Activated CD8-positive, alpha-beta memory T cell treated with anti-CD3 and anti-CD28 coated beads, Interleukin-2, amount 50 U/mL, for 24 hours (primary cell): ENCODE measurements at regions not wholly inside any gene's neighbourhood (a gene's known extent, or its start where the extent isn't known, plus 50 kb on each side); places are given as distances from the start of the nearest gene placed in this dataset.

Source experiments
- DNase-seq: peaks from one replicate; pipeline ENCODE4 v3.0.0-alpha.2; 2020; ENCODE audit errors: extremely low read depth

DNA sequence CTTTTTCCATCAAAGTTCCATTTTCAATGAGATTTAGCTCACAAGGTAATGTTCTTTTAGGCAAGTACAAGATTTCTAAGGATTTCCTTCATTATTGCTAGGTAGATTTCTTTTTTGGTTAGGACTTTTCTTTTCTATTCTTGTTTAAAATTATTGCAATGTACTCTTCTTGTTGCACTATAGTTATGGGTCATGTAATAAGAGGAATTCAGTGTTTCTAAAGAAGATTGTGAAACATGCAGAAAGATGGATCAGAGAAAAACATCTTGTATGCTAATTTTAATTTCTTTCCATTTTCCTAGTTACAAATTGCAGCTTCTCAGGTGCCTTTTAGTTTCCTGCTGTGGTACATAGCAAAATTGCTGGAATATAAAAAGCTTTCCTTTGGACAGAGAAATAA, 56.1 kb downstream of the BTG1 start:
- no peak for DNase-seq

DNA sequence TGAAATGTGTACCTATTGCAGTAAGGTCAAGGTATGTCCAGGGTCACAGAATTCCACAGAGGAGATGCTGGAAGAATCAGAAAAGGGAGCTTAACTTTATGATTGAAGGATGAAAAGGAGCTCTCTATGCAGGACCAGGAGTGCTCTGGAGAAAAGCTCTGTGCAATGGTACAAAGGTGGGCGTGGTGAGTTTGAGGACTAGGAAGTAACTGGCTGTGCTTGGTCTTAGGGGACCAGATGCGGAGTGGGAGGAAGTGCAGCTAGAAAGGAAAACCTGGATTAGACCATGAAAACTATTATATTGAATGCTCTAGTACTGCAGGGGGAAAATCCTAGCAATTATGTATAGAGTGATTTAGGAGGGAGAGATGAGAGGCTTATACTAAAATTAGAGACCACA, 56.8 kb downstream of the BTG1 start:
- no peak for DNase-seq

DNA sequence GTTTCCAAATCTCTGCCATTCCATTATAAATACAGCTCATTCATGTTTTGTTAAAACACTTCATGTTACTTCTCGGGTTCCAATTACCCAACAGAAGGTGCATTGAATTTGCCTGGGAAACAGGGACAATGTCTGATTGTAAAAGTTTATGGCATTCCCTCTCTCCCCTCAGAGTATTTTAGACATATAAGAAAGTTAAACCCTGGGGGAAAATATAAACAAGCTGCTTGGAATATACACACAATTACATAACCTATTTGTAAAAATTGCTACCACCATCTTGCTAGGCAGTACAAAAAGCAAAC, 60.0 kb downstream of the BTG1 start:
- DNase-seq: no peak

DNA sequence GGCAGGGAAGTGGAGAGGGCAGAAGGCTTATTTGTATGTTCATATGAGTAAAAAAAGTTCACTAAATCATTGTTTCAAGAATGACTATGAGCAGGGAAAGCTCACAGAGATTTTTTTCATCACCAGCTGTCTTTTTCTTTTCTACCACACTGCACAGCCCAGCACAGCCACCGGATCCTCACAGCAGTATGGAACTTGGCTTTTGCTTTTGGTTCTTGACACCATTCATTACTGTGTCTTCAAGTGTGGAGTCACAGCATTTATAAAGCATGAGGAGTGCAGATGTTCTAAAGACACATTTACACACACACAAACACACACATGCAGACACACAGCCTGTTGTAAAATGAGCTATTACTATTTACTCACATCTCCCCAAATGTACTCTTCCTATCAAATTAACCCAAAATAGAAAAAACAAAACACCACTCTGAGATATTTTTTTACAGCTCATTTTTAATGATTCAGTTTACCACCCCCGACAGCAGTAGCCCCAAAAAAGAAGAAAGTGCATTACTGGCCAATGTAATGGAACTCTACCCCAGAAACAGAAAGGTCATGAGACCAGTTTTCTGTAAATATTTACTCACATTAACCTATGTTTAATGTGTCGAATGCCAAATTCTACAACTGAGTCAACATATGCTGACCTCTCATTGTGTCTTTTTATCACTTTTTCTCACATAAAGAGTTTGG, 60.5 kb downstream of the BTG1 start:
- no peak for DNase-seq

DNA sequence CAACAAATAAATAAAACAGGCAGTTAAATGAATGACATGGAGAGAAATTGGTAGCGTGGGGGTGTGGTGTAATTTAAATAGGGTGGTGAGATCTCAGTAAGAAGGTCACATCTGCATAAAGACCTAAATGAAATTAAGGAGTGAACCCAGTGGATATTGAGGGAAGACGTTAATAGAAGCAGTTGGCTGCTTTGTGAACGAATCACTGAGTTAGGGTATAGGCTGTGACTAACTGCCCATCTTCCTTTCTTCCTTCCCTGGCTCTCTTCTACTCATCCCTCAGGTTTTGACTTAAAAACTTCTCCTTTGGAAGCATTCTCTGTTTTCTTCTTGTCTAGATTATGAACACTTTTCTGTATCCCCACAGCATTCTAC, 64.7 kb downstream of the BTG1 start:
- DNase-seq: no peak

DNA sequence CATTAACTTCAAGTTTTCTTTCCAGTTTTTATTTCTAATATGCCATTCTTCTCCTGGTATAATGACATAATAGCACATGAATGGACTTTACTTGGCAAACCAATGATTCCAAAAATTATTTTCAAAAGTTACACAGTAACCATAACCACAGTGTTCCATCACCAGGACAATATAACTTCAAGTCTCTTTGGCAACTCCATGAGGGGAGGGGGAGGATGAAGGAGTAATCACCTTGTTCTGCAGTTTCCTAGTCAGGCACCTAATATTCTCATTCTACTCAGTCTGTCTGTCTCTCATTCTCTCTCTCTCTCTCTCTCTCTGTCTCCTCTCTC, 66.6 kb downstream of the BTG1 start:
- DNase-seq: no peak

DNA sequence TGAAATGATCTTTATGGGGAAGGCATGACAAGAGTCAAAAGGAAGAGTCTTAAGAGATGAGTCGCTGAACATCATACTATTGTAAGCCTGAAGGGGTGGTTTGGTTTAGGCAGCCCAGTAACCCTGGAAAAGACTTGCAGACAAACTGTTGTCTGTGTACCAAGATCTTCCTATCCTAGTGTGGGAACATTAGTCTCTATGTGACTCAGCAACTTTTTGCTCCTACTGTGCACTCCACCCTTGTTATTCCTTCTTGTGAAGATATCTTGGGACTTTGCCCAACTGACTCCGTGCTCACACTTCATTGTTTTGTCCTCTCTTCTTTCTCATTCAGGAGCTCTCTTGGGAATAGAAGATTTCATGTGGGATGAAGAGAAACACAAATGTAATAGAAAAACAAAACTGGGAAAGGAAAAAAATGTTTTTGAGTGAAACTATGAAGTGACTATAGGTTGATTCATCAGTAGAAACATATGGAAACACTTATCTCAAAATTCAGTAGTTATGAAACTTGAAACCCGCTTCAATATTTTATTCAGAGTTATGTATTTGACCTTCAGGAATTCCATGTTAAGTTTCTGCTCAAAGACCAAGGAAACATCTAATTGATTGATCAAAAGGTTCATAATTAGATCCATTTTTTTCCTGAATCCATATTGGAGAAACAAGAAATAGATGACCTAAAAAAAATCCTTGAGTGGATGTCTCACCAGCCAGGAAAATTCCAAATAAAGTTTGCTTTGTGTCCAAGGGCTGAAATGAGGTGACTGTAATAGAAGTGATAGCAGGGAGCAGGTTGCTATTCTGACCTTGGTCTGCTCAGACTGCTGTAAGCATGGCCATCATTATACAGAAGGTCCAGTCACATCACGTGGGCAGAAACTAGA, 67.2 kb downstream of the BTG1 start:
- no peak for DNase-seq

DNA sequence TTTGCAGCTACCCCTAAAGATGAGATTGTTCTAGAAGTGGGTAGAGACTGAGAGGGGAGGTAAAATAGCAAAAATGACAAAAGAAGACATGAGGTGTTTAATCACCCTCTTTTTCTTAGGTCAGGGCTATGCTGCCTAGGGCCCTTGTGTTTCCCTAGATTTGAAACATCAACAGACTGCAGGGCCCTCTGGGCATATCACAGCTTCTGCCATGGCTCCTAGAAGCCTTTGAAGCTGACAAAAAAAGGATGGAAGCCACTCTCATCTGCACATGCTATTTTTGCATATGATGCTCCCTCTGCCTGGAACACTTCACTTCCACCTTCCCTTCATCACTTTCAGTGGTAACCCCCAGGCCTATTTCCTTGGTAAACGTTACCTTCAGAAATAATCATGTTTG, 68.1 kb downstream of the BTG1 start:
- DNase-seq: no peak

DNA sequence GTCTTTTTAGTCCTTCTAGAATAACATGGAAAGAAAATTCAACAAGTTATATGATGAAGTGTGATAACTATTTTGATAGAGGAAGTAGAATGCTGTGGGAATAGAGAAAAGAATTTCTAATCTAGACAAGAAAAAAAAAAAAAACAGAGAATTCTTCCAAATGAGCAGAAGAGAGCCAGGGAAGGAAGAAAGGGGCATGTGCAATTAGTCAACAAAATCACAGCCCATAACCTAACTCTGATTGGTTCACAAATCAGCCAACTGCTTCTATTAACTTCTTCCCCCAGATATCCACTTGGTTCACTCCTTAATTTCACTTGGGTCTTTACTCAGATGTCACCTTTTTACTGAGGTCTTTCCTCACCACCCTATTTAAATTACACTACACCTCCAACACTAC, 69.5 kb downstream of the BTG1 start:
- DNase-seq: no peak

DNA sequence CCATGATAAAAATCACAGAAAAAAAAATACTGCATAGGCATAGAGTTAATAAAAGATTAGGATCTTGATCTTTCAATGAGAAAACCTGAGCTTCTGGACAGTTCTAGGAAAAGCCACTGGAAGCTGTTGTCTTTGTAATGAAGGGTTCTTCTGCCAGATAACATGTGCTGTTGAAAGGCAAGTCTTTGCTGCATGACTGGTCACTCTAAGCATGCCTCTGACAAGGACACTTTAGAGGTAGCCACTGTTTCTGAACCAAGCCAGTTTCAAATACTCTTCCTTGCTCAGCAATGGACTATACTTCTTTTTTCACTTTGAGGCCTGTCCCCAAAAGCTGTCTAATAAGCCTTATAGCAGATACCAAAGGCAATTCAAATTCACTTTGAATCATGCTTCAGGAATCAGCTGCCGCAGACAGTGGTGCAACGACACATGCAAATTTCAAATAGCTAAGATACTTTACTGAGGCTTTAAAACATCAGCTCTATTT, 70.2 kb downstream of the BTG1 start:
- no peak for DNase-seq

DNA sequence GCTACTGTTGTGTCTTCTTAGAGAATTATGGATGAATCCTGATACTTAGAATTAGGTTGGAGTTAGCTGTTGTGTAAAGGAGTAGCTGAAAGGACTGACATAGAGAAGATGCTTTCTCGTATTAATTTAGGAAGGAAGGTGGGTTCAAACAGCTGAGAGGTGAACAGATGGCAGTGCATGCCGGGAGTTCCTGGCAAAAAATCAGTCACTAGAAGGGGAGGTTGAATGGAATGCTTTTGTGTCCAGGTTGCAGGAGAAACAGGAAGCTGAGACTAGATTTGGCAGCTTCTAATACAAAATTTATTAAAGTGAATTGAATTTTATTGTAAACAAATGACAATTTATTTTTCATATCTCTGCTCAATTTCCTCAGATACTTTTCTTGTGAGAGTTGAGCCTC, 70.8 kb downstream of the BTG1 start:
- DNase-seq: no peak

DNA sequence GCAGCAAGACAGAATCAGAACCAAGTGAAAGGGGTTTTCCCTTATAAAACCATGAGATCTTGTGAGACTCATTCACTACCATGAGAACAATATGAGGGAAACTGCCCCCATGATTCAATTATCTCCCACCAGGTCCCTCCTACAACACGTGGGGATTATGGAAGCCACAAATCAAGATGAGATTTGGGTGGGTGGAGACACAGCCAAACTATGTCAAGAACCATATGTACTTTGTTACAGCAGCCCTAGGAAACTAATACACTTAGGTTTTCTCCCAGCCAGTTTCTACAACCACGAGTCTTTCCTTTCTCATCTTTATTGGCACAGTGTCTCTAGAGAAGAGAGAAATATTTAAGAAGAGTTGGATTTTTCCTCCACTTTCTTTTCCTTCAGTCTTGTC, 72.6 kb downstream of the BTG1 start:
- DNase-seq: no peak

DNA sequence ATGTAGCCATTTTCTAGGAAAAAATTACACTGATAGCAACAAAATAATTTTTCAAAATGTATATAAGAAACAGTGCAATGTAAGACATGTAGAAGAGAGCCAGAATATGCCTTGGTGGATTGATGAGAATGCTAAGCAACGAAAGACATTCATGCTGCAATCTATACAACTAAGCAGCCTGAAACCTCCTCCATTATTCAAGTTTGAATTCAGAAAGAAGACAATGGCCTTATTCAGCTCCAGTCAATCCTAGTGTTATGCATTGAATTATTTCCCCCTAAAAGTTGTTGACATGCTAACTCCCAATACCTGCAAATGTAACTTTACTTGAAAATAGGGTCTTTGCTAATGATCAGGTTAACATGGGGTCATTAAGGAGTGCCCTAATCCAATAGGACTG, 73.5 kb downstream of the BTG1 start:
- no peak for DNase-seq

DNA sequence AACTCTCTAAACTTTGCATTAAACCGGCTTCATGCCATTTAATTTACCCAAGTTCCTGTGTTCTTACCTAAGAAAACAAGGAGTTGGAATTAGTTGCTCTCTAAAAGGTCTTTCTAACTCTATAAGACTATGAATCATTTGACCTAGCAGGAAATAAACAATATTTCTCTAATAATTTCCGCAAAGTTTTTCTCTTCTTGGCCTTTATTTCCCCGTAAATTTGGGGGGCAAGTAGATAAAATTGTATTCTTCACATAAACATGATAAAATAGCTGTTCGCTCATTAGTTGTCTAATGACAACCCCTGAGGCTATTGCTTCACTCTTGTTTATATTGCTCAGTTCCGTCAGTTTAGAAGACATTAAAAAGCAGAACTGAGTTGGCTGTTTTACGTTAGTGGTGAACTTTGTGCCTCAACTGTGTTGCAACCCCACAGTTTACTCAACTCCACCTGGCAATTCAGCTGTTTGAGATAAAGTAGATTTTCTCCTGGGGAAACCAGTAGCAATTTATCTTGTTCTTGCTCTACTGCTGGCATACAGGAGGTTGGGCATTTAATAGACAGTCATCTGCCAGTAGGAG, 74.7 kb downstream of the BTG1 start:
- DNase-seq: no peak

DNA sequence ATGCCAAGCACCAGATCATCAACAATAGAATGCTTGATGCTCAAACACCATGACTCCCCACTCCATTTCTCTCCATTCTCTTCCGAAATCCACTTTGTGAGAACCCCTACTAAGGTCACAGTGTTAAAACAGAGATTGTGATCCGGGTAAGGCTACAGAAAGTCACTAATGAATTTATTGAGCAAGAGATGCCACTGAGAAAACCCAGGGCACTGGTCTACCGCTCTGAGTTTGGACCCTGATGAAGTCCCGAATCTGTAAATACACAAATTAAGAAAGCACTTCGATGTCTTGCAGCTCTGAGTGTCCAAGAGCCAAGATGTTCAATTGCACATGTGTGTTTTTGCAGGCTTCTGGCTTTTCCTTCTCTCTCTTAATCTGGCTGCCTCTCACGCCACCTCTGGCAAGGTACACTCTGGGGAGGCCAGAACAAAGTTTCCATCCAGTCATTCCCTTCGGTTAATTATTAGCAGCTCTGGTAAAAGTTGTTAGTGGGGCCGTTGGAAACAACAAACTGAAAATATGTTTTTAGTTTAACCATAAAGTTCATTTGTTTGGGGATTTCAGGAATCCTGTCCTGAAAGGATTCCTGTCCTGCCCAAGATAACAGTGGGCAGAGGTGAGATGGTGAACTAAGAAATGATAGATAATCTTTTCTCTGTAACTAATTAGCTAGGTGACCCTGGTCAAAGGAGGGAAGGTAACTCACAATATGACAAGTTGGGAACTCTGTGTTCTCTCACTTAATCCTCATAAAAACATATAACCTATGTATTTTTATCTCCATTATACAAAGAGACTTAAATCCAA, 75.4 kb downstream of the BTG1 start:
- no peak for DNase-seq

DNA sequence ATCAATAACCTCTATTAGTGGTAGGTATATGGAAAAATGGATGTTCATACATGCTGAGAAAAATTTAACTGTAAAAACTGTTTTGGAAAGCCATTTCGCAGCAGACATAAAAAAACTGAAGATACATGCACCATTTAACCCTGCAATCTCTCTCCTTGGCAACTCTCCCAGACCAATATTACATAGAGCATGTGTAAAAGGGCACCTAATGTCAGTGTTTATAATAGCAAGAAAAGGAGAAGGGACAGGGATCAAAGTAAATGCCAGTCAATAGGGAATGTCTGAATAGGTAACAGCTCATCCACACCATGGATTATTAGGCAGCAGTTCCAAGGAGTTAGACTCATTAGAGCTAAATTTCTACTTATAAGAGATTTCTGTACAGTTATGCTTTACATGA, 77.2 kb downstream of the BTG1 start:
- no peak for DNase-seq

DNA sequence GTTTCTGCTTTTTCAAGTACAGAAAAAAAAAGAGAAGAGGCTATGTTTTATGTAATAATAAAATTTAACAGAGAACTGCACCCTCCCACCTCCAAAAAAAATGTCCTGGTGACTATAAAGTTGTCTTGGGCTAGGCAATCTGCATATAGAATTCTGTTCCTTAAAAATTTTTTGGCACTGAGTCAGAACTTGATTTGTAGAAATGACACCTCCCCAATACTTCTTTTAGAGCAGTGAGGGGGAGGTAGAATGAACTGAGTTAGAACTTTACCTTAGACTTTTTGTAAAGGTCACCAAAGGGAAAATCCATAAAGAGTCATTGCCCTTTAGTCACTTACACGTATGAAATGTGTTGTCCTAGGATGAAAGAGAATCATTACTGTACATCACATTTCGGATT, 80.0 kb downstream of the BTG1 start:
- no peak for DNase-seq

DNA sequence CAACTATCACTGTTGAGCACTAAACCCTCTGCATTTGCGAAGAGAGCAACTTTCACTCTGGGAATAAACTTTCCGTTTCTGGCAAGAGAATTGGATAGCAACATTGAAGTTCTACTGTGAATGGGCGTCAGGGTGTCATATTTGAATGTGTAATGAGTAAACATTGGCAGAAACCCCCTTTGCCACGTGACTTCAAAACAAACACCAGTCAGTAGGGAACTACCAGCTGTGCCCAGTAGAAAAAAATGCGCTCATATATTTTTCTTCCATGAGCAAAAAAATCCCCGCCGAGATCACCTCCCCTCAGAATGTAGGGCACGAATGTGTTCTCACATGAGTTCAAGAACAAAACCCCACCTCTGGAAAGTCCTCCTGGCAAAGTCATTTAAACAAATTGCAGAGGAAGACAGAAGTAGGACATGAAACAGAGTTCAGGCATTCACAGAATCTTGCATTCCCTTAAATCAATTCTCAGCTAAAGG, 80.6 kb downstream of the BTG1 start:
- no peak for DNase-seq

DNA sequence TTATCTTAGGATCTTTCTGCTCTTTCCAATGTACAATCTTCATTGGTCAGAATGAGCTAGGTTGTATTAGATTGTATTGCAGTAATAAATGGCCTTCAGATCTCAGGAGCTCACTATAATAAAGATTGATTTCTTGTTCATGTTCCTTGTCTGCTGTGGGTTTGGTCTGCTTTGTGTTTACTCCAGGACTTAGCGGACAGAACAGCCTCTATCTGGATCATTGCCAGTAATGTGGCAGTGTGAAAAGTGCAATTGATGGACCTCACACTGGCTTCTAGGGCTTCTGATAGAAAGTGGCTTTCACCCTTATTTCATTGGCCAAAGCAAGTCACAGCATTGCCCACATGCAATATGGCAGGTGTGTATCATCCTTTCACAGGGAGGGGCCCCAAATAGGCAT, 81.2 kb downstream of the BTG1 start:
- DNase-seq: no peak

DNA sequence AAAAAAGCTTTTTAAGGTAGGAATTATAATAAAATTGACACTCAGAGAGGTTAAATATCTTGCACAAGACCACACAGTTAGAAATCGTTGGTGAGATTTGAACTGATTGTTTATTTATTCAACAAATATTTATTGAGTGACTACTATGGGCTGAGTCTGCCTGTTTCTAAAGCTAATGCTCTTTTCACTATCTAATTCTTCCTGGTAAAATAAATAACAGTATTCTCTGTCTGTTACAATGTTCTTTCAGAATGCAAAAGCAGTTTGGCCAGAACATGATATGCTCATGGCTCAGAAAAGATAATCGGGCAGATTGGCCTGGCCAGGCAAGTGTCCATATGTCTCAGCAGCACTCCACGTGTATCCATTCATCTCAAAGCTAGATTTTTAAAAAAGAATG, 82.0 kb downstream of the BTG1 start:
- DNase-seq: no peak

DNA sequence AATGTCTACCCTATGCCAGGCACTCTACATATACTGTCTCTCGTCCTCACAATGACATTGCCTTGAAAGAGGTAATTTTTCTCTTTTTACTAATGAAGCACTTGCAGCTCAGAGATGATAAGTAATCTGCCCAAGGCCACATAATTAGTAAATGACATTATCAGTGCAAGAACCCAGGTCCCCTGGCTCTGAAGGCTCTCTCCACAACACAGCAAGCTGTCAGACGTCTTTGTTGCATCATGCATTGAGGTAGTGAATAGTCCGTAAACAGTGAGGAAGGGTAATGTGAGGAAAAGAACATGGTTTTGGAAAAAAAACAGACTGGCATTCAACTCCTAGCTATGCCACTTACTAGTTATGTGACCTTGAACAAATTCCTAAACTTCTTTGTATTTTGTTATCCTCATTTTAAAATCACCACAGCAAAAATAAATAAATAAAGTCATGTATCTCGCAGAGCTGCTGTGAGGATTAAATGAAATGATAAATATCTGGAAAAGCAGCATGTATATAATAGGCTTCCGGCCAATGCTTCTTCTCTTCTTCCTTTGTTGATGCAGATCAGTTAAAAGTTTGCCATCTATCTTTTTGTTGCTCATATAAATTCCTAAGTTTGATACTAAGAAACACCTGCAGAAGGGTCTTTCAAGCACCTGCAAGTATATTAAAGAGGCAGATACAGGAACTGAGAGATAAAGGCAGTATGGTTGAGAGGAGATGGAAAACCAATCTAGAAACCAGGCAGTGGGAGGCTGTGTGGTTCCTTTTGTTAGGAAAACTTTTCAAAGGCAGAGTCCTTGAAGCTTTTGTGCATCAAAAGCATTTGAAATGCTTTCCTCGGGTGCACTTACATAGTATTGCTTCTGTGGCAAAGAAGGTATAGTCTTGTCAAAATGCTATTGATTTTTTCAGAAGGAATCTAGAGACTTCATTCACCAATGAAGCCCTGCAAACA, 82.8 kb downstream of the BTG1 start:
- no peak for DNase-seq
